GM12878 (cell line): ENCODE measurements at regions not wholly inside any gene's neighbourhood (a gene's known extent, or its start where the extent isn't known, plus 50 kb on each side); places are given as distances from the start of the nearest gene placed in this dataset.
"Not testable (repeated sequence)": the region's sequence is repeated elsewhere in the genome, so short reads cannot be mapped to it uniquely, and the experiment has no call there.

Experiments
- EZH2 ChIP-seq: IDR thresholded peaks from 2 replicates; pipeline ENCODE4 v1.6.1; 2012; ENCODE audit warnings: low read depth, mild to moderate bottlenecking, control low read depth, inconsistent platforms, low read length, borderline replicate concordance; ENCODE audit not compliant: control insufficient read depth
- ZBTB40 ChIP-seq: fragments of 450-650 bp; IDR thresholded peaks from 2 replicates; pipeline ENCODE4 v1.6.1; 2016; ENCODE audit warnings: mild to moderate bottlenecking, moderate library complexity, borderline replicate concordance

GRCh38 chr13:55582294-55582693 lies 1558.4 kb upstream of the PRR20A start:
- TF ChIP-seq ZBTB40, EZH2: not testable (repeated sequence)
